Effector memory CD4-positive, alpha-beta T cell (primary cell): ENCODE measurements at regions not wholly inside any gene's neighbourhood (a gene's known extent, or its start where the extent isn't known, plus 50 kb on each side); places are given as distances from the start of the nearest gene placed in this dataset.

Experiments used
- DNase-seq, 3 donors: peaks; one replicate each; pipeline ENCODE4 v3.0.0-alpha.2; 2020
- H3K27ac ChIP-seq: 2 replicates; pipeline ENCODE4 v1.7.0; 2013; ENCODE audit warnings: mild to moderate bottlenecking, low read length, moderate library complexity; ENCODE audit not compliant: insufficient read depth, poor library complexity, severe bottlenecking
- H3K27me3 ChIP-seq: replicated peaks from 2 replicates; pipeline ENCODE4 v1.7.0; 2013; ENCODE audit warnings: mild to moderate bottlenecking, low read length; ENCODE audit not compliant: insufficient read depth, control insufficient read depth, poor library complexity, severe bottlenecking
- H3K36me3 ChIP-seq: 2 replicates; pipeline ENCODE4 v1.7.0; 2013; ENCODE audit warnings: mild to moderate bottlenecking, low read length, moderate library complexity; ENCODE audit not compliant: control insufficient read depth, insufficient read depth
- H3K4me1 ChIP-seq: 2 replicates; pipeline ENCODE4 v1.7.0; 2013; ENCODE audit warnings: low read length, mild to moderate bottlenecking; ENCODE audit not compliant: control insufficient read depth, insufficient read depth, poor library complexity, severe bottlenecking
- H3K4me3 ChIP-seq: 2 replicates; pipeline ENCODE4 v1.7.0; 2013; ENCODE audit warnings: low read length, low read depth, mild to moderate bottlenecking; ENCODE audit not compliant: insufficient read depth, poor library complexity, severe bottlenecking
- H3K9me3 ChIP-seq: 2 replicates; pipeline ENCODE4 v1.7.0; 2013; ENCODE audit warnings: mild to moderate bottlenecking, low read length, moderate library complexity; ENCODE audit not compliant: control insufficient read depth

DNA sequence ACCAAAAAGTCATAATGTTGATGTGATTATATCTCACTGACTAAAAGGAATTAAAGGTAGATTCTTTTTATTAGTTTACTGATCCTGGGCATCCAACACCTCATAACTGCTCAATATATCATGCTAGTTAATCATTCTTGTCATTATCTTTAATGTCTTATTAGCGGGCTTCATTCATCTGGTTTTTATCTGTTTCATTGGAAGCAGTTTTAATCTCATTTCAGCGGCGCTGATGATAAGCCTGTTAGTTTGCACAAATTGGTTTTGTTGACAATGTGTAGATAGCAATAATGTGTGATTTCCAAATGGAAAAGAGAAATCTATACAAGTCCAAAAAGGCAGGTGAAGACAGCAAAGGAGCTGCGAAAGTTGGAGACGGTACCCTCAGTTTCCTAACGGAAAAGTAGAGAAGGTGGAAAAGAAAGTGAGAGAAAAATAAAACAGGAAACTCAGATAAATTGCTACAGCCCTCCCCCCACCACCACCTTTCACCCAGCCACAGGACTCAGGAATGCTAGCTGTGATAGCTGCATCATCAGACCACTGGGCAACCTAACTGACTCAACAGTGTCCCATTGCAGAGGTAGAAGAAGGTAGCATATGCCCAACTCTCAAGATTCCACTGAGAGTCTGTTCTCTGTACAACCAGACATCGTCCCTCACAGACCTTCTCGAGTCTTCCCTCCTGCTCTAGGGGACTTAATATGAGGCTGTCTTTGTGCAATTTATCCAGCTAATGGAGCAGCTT, 241.7 kb upstream of the CAMK1G start:
- no peak for DNase-seq
- no peaks in the 10 kb centered on the region for H3K36me3 ChIP-seq
- H3K4me1 ChIP-seq = no peaks in the 10 kb centered on the region
- no peak overlapping the region for H3K4me3 ChIP-seq
- H3K9me3 ChIP-seq = no peaks in the 10 kb centered on the region
- no peak overlapping the region for H3K27ac ChIP-seq
- H3K27me3 ChIP-seq = no peaks in the 10 kb centered on the region

DNA sequence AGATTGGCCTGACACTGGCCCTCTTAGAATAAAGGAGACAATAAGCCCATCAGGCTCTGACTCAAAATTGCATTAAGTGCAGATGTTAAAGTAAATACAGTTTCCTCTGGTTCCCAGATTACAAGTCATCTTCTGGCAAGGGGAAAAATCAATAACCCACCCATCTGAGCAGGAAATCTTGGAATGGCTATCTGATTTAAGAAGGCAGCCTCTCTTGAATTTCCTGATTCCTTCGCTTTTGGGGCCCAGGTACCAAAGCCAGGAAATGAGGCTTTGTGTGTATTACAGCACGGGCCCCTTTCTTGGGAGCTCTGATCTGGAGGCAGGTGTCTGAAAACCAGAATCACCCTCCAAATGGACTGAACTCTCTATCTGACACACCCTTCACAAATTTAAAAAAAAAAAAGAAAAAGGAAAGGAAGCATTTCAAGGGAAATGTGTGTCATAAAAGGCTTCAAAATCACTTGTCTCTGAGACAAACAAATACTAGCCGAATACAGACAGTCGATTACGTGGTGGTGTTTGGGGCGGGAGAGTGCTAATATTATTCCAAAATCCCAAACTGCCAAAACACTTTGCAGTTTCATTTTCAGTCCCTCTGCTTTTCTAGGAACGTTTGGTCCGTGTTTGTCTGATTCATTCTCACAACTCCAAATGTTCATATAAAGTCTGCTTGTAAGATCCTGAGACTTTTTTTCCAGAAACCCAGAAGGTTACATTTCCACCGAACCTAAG, 240.9 kb upstream of the CAMK1G start:
- H3K36me3 ChIP-seq = no peaks in the 10 kb centered on the region
- no peak overlapping the region for H3K4me3 ChIP-seq
- H3K4me1 ChIP-seq = no peaks in the 10 kb centered on the region
- no peaks in the 10 kb centered on the region for H3K9me3 ChIP-seq
- DNase-seq = no peak
- no peaks in the 10 kb centered on the region for H3K27me3 ChIP-seq
- no peak overlapping the region for H3K27ac ChIP-seq

DNA sequence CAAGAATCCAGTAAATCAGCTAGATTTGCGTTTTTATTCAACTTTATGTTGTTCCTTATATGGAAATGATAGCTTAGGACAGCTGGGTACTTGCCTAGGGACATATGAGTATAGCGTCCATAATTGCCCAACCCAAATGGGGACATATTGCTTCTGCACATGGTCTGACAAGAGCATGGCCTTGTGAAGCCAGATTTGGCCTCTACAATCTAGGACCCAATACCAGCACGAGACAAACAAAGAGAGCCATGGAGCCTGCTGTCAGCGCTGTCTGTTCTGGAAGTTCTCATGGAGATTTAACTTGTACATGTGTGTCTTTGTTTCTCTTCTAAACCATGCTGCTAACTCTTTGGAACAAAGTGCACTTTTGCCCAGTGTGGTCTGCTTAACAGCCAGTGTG, 240.0 kb upstream of the CAMK1G start:
- no peak overlapping the region for H3K27ac ChIP-seq
- H3K36me3 ChIP-seq = no peaks in the 10 kb centered on the region
- no peak for DNase-seq
- no peaks in the 10 kb centered on the region for H3K4me1 ChIP-seq
- no peak overlapping the region for H3K4me3 ChIP-seq
- no peaks in the 10 kb centered on the region for H3K9me3 ChIP-seq
- no peaks in the 10 kb centered on the region for H3K27me3 ChIP-seq

- H3K36me3 ChIP-seq = no peaks in the 10 kb centered on the region
- no peaks in the 10 kb centered on the region for H3K9me3 ChIP-seq
- DNase-seq = no peak
These were observed 239.4 kb upstream of the CAMK1G start for GRCh38 chr1:209344156-209344555.

DNA sequence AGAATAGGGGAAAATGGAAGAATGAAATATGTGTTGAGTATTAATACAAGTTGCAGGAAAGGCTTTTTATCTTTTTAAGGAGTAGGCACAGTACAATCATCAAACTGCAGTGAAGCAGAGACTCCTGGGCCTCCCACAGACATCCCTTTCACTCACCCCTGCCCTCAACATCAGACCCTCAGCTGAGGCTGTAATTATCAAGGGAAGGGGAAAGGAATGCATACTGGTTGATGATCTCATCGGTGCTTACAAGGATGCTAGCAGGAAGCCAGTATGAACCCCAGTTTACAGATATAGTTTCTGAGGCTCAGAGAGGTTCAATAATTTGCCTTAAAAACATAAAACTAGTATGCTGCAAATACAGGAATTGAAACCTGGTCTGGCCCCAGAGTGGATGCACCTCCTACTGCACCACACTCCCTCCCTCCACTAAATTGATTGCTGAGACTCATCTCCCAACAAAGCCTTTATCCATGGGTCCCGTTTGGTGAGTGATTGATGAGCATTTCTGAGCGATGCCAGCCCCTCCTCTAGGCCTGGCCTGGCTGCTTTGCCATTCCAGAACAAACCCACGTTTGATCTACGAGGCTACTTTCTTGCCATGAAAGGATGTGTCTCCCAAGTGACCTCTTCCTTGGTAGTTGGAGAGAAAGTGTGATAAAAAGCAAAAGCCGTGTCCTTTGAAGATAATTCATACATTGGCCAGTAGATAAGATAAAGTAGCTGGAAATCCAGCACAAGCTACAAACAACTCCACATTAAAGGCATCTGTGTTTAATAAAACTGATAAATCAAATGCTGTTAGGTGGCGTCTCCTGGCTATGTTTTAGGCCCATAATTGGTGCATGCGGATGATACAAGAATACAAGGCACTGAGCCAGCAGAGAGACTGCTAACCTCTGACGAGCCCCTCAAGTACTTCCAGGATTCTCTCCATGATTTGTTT, 233.9 kb upstream of the CAMK1G start:
- no peak for DNase-seq
- Histone ChIP-seq H3K9me3 (no peaks in the 10 kb centered on the region), H3K36me3 (no peaks in the 10 kb centered on the region), H3K4me1 (no peaks in the 10 kb centered on the region), H3K27ac (no peak overlapping the region), H3K27me3 (no peaks in the 10 kb centered on the region), H3K4me3 (no peak overlapping the region)

More at GRCh38 chr1:209344156-209344555, 239.4 kb upstream of the CAMK1G start:
- Histone ChIP-seq H3K27ac (no peak overlapping the region), H3K4me3 (no peak overlapping the region), H3K27me3 (no peaks in the 10 kb centered on the region), H3K4me1 (no peaks in the 10 kb centered on the region)

- Histone ChIP-seq H3K27me3 (no peaks in the 10 kb centered on the region), H3K27ac (no peak overlapping the region), H3K4me3 (no peak overlapping the region), H3K4me1 (no peaks in the 10 kb centered on the region), H3K36me3 (no peaks in the 10 kb centered on the region), H3K9me3 (no peaks in the 10 kb centered on the region)
- no peak for DNase-seq
These were observed 230.5 kb upstream of the CAMK1G start for GRCh38 chr1:209353053-209353452.

- H3K27me3 ChIP-seq = no peaks in the 10 kb centered on the region
- no peaks in the 10 kb centered on the region for H3K4me1 ChIP-seq
- H3K4me3 ChIP-seq = no peak overlapping the region
- no peaks in the 10 kb centered on the region for H3K9me3 ChIP-seq
- H3K36me3 ChIP-seq = no peaks in the 10 kb centered on the region
- no peak overlapping the region for H3K27ac ChIP-seq
- DNase-seq = no peak
These were observed 229.2 kb upstream of the CAMK1G start for GRCh38 chr1:209354111-209354839.

GRCh38 chr1:209354840-209355165, 228.7 kb upstream of the CAMK1G start:
- no peak overlapping the region for H3K27ac ChIP-seq
- H3K9me3 ChIP-seq = no peaks in the 10 kb centered on the region
- no peaks in the 10 kb centered on the region for H3K27me3 ChIP-seq
- no peaks in the 10 kb centered on the region for H3K4me1 ChIP-seq
- H3K4me3 ChIP-seq = no peak overlapping the region
- DNase-seq = no peak
- H3K36me3 ChIP-seq = no peaks in the 10 kb centered on the region

- Histone ChIP-seq H3K4me3 (no peak overlapping the region), H3K27me3 (no peaks in the 10 kb centered on the region), H3K27ac (no peak overlapping the region), H3K9me3 (no peaks in the 10 kb centered on the region), H3K36me3 (no peaks in the 10 kb centered on the region), H3K4me1 (no peaks in the 10 kb centered on the region)
- DNase-seq = no peak
These were observed 228.1 kb upstream of the CAMK1G start for GRCh38 chr1:209355415-209355814.
